SKM-1 treated with dmso at 0.1 percent for 144 hours (cell line): ENCODE measurements at regions not wholly inside any gene's neighbourhood (a gene's known extent, or its start where the extent isn't known, plus 50 kb on each side); places are given as distances from the start of the nearest gene placed in this dataset.
"Not testable (repeated sequence)": the region's sequence is repeated elsewhere in the genome, so short reads cannot be mapped to it uniquely, and the experiment has no call there.

Source experiments
- DNase-seq: peaks from one replicate; lab custom pipeline; 2025; ENCODE audit not compliant: unreplicated experiment; lab: John Stamatoyannopoulos, UW

DNA sequence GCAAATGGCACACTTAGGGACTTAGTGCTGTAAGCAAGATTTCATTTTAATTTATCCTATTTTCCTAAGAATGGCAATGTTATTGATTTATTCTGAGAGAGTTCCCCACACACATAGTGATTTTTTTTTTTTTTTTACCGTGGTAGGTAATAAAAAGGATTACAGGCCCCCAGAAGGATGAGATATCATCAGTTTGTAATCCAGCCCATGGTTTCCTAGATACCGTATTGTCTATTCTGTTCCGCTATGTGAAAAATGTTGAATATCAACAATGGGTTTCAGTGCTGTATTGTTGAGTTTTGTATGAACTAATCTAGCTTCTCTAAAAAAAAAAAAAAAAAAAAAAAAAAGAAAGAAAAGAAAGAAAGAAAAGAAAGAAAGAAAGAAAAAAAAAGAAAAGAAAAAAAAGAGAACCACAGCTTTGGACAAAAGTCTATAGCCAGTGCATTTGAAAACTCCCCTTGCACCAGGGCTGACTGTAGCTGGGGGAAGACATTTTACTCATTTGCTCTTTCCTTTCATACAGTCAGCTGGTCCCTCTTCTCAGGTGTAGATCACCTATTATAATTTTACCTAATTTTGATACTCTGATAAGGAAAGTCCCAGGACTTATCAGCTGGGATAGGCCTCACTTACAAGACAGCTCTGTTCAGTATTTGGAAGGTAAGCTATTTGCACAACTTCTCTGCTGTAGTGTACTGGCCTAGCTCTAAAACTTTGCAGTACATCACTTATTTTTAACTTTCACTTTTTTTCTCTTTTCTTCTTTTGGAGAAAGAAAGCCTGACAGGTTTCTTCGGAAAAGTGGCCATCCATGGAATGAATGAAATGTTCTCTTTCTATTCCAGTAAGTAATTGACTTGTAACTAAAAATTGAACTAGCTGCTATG is 101.4 kb upstream of the SOX2 start:
- no peak for DNase-seq

DNA sequence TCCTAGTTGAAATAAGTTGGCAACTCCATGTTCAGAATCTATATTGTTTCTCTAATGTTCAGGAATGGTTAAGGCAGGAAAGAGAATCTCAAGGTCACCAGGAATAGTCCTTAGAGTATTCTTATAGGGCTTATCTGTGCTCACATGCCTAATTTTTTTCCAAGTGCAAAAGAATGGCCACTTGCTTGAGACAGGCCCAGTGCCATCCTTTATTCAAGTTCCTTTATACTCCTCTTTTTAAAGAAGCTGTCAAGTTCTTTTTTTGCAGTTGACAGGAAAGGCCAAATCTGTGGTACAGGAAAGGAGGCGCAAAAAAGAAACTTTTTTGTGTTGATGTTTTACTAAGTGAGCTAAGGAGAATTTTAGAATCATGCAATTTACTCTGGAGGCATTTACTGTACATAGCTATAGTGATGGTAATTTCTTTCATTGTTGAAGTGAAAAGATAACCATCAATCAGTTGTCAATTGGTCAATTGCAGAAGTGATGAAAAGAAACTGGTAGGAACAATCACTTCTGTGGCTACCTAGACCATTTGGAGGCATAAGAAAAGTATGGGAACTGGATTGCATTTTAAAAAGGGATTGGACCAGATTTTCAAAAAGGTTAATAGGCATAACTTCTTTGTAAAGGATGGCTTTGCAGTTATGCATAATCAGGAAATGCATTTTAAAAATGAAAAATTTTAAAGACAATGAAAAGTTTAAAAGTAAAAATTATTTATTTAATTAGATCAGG is 102.5 kb upstream of the SOX2 start:
- DNase-seq: no peak

GRCh38 chr3:181604267-181604666 is 107.5 kb upstream of the SOX2 start:
- DNase-seq: no peak

DNA sequence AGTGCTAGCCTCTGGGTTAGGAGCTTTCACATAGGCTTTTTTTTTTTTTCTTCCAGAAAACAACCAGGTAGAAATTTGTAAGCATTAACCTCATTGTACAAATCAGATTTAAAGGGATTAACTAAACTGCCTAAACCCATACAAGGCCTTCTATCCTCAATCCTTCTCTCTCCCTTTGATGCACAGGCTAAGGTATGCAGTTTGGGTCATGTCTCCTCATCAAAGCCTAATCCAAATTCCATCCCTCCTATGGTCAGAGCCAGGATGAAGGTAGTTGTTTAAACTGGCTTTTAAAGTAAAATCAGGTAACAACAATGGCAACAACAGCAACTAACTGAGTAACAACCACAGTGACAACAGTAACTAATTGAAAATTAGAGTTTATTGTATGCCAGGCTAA is 115.6 kb upstream of the SOX2 start:
- DNase-seq: no peak

GRCh38 chr3:181590939-181591338 is 120.8 kb upstream of the SOX2 start:
- not testable (repeated sequence) for DNase-seq

- DNase-seq: no peak
Measured at GRCh38 chr3:181582619-181583018, 129.1 kb upstream of the SOX2 start.

DNA sequence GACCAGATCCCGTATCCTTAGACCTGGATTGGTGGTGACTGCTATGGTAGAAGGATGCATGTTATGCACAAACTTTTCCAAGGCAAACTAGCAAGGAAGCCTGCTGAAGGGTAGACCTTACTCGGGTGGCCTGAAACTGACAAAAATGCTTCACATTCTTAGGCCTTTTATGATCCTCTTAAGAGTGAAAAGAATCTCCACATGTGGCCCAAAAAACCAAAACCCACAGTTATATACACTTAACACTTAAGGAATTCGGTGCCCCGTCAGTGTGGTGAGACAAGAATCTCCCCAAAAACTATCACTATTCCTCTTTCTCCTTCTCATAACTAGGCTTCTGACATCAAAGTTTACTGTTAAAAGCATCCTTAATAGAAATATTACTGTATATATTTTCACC is 130.1 kb upstream of the SOX2 start:
- no peak for DNase-seq

GRCh38 chr3:181578743-181579142 is 133.0 kb upstream of the SOX2 start:
- DNase-seq: no peak

- DNase-seq: no peak
Measured at GRCh38 chr3:181572432-181572831, 139.3 kb upstream of the SOX2 start.

DNA sequence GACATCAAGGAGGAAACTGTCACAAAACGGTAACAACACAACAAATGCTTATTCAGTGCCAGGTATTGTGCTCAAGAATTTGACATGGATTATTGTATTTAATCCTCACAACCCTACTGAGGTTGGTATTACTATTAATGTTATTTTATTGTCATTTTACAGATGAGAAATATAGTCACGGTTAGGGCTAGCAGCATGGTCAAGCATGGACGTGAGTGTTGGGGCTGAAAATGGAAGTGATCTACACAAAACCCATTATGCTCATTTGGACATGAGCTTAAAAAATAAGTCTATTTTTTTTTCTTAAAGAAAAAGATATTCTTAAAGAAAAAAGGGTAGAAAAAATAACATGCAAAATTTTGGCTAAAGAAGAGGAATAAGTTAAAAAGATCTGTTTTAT is 141.3 kb upstream of the SOX2 start:
- no peak for DNase-seq

DNA sequence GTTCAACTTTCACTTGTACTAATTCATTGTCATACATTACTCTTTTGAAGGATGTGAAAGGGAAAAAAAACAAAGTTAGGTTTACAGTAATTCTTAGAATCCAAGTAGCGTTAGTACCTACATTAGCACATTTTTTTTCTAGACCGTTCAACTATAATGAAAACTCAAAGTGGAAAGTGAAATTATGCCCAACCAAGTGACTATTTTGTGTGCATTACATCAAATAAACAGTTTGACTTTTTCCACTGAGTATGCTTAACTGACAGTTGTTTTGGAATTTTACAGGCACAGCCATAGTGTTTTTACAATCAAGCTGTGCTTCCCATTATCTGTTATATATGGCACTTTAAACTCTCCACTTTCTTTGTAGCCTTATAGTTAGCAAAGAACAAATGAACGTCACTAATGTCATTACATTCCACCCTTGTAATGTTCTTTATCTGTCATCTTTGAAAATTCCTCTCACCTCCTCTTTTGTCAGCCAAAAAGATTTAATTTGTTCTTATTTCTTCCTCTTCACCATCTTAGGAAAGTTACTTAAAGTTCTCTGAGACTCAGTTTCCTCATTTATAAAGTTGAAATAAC is 142.3 kb upstream of the SOX2 start:
- DNase-seq: no peak

DNA sequence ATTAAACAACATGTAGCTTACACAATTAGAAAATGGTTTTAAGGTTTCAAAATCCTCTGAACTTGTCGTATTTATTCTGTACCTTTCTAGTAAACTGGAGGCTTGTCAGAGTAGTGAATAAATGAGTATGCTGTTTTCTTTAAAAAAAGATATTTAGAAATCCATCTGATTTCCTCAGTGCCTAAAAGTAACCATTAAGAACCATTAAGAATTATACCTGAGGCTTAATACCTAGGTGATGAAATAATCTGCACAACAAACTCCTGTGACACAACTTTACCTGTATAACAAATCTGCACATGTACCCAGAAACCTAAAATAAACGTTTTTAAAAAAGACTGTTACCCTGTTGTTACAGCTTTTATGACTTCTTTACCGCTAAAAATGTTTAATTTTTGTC is 143.0 kb upstream of the SOX2 start:
- no peak for DNase-seq

- no peak for DNase-seq
Measured at GRCh38 chr3:181568248-181568647, 143.5 kb upstream of the SOX2 start.

DNA sequence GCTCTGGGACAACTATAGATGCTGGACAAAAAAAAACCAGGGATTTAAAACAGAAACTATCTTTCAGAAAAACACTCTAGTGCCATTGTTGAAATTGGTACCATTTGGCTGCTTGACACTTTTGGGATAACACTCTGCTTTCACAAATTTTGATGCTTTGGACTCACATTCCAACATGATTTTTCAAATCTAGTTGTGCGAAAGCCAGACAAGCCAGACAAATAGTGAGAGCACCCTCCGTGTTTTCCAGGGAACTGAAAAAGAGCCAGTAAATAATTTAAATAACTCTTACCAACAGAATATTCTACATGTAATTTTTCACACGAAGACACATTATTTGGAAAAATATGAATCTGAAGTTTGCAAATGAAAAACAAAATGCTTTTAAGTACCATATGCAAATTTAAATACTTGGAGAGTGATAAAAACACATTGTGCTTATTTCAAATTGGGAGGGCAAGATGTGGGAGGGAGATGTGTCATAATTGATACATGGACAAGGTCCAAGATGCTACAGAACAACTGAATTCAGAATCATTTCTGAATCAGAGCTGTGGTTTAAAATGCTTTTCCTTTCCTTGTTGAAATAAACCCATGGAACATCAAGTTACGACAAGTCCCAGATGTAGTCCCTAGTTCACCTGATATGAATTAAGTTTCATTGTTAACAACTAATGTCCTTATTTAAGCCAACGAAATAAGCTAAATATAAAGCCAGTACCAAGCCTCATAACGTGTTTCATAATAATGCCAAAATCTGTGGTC is 144.2 kb upstream of the SOX2 start:
- no peak for DNase-seq

DNA sequence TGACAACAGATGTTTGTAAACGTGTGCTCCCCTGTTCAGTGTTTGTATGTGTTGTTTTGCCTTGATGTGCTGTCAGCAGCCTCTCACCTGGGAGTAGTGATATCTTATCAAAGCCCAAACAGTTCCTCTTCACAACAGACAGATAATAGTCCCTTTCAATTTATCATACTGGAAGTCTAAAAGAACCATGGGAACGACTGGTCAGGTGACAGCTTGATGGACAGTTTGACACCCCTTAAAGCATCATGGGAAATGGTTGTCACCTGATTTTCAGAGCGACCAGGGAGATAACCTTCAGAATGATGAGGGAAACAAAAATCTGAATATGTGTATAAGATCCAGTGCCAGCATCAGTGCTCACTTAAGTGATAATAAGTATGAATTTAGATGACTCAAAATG is 146.3 kb upstream of the SOX2 start:
- DNase-seq: no peak

GRCh38 chr3:181564222-181564621 is 147.5 kb upstream of the SOX2 start:
- DNase-seq: no peak

GRCh38 chr3:181561139-181562031 is 150.3 kb upstream of the SOX2 start:
- no peak for DNase-seq

GRCh38 chr3:181558870-181559269 is 152.9 kb upstream of the SOX2 start:
- DNase-seq: no peak

- no peak for DNase-seq
Measured at GRCh38 chr3:181555681-181556080, 156.0 kb upstream of the SOX2 start.

GRCh38 chr3:181554233-181554765 is 157.4 kb upstream of the SOX2 start:
- no peak for DNase-seq
